GOT3 (cell line): ENCODE measurements at regions not wholly inside any gene's neighbourhood (a gene's known extent, or its start where the extent isn't known, plus 50 kb on each side); places are given as distances from the start of the nearest gene placed in this dataset.

Experiments used
- DNase-seq: peaks from one replicate; lab custom pipeline; 2025; ENCODE audit warnings: mixed read lengths; lab: John Stamatoyannopoulos, UW

- no peak for DNase-seq
Observed at GRCh38 chr5:5591567-5591966, 169.1 kb downstream of the ICE1 start.

- no peak for DNase-seq
Observed at GRCh38 chr5:5589857-5590256, 167.4 kb downstream of the ICE1 start.

- DNase-seq, result no peak
Observed at GRCh38 chr5:5588887-5589826, 166.7 kb downstream of the ICE1 start.

GRCh38 chr5:5588386-5588785, 165.9 kb downstream of the ICE1 start:
- no peak for DNase-seq

GRCh38 chr5:5587474-5587873, 165.0 kb downstream of the ICE1 start:
- DNase-seq, result no peak

- no peak for DNase-seq
Observed at GRCh38 chr5:5586721-5587120, 164.2 kb downstream of the ICE1 start.

GRCh38 chr5:5585751-5586341, 163.4 kb downstream of the ICE1 start:
- no peak for DNase-seq

GRCh38 chr5:5584751-5585150, 162.3 kb downstream of the ICE1 start:
- DNase-seq, result no peak

GRCh38 chr5:5584236-5584745, 161.8 kb downstream of the ICE1 start:
- no peak for DNase-seq

- no peak for DNase-seq
Observed at GRCh38 chr5:5583832-5584231, 161.4 kb downstream of the ICE1 start.

GRCh38 chr5:5583023-5583765, 160.7 kb downstream of the ICE1 start:
- no peak for DNase-seq

- DNase-seq, result no peak
Observed at GRCh38 chr5:5581080-5581479, 158.6 kb downstream of the ICE1 start.

GRCh38 chr5:5576744-5577143, 154.3 kb downstream of the ICE1 start:
- no peak for DNase-seq

GRCh38 chr5:5575461-5575860, 153.0 kb downstream of the ICE1 start:
- DNase-seq, result no peak

GRCh38 chr5:5573798-5574380, 151.4 kb downstream of the ICE1 start:
- DNase-seq, result no peak

GRCh38 chr5:5572976-5573797, 150.7 kb downstream of the ICE1 start:
- no peak for DNase-seq

- no peak for DNase-seq
Observed at GRCh38 chr5:5572010-5572865, 149.8 kb downstream of the ICE1 start.

- DNase-seq, result no peak
Observed at GRCh38 chr5:5570646-5571045, 148.2 kb downstream of the ICE1 start.

GRCh38 chr5:5564898-5565297, 142.4 kb downstream of the ICE1 start:
- no peak for DNase-seq

GRCh38 chr5:5560016-5560415, 137.5 kb downstream of the ICE1 start:
- no peak for DNase-seq
